IMR-90 (cell line): ENCODE measurements at regions not wholly inside any gene's neighbourhood (a gene's known extent, or its start where the extent isn't known, plus 50 kb on each side); places are given as distances from the start of the nearest gene placed in this dataset.

Source experiments
- ATAC-seq: fragments of 200-7000 bp; cut with Tn5 transposase; 2 replicates; pipeline ENCODE4 v1.9.1; 2020; ENCODE audit warnings: low read depth, mild to moderate bottlenecking, moderate library complexity
- BruUV-seq: library from RNA; stranded (reverse); fragments of 400-500 nt; replicated peaks from 2 replicates; lab custom pipeline; 2021; lab: Mats Ljungman, UMichigan
- CTCF ChIA-PET: fragments of 300-600 bp; formaldehyde crosslinking; extraction: SDS; loops from one replicate; lab custom pipeline; 2021; ENCODE audit warnings: antibody characterized with exemption; lab: Yijun Ruan, JAX
- POLR2A ChIA-PET: fragments of 300-600 bp; sonication (Branson Sonifier 250); formaldehyde crosslinking; loops from one replicate; lab custom pipeline; 2022; ENCODE audit warnings: antibody characterized with exemption; ENCODE audit not compliant: unreplicated experiment; lab: Charles Lee
- DNase-seq: peaks from one replicate; pipeline ENCODE4 v3.0.0; 2013
- H2AFZ ChIP-seq: replicated peaks from 2 replicates; pipeline ENCODE3; 2013; ENCODE audit warnings: low read length, mild to moderate bottlenecking; ENCODE audit not compliant: poor library complexity
- H2AK5ac ChIP-seq: 2 replicates; pipeline ENCODE4 v1.6.1; 2013; ENCODE audit warnings: low read depth, low read length, inconsistent platforms
- H2AK9ac ChIP-seq: replicated peaks from 2 replicates; pipeline ENCODE3; 2013; ENCODE audit warnings: mild to moderate bottlenecking, low read depth, low read length, moderate library complexity; ENCODE audit not compliant: poor library complexity
- H2BK120ac ChIP-seq: 2 replicates; pipeline ENCODE4 v1.6.1; 2013; ENCODE audit warnings: low read depth, low read length, inconsistent platforms
- H2BK15ac ChIP-seq: 3 replicates; pipeline ENCODE4 v1.6.1; 2013; ENCODE audit warnings: low read depth, low read length, inconsistent platforms
- H2BK20ac ChIP-seq: 2 replicates; pipeline ENCODE4 v1.6.1; 2013; ENCODE audit warnings: low read depth, mild to moderate bottlenecking, inconsistent platforms, low read length, moderate library complexity
- H2BK5ac ChIP-seq: 2 replicates; pipeline ENCODE4 v1.6.1; 2013; ENCODE audit warnings: mild to moderate bottlenecking, low read depth, low read length, inconsistent platforms; ENCODE audit not compliant: poor library complexity, severe bottlenecking
- H3K14ac ChIP-seq: replicated peaks from 2 replicates; pipeline ENCODE4 v1.6.1; 2013; ENCODE audit warnings: low read depth, low read length, inconsistent platforms
- H3K18ac ChIP-seq: 2 replicates; pipeline ENCODE4 v1.6.1; 2013; ENCODE audit warnings: low read depth, low read length, control low read depth
- H3K23ac ChIP-seq: 2 replicates; pipeline ENCODE4 v1.6.1; 2013; ENCODE audit warnings: low read depth, low read length, inconsistent platforms
- H3K27ac ChIP-seq: 2 replicates; pipeline ENCODE4 v1.5.1; 2013; ENCODE audit warnings: mild to moderate bottlenecking, control low read depth, low read length; ENCODE audit not compliant: insufficient read depth
- H3K27me3 ChIP-seq: 2 replicates; pipeline ENCODE4 v1.6.1; 2013; ENCODE audit warnings: low read length; ENCODE audit not compliant: control insufficient read depth, insufficient read depth
- H3K36me3 ChIP-seq: 2 replicates; pipeline ENCODE4 v1.6.1; 2013; ENCODE audit warnings: low read length, mixed read lengths; ENCODE audit not compliant: control insufficient read depth, insufficient read depth
- H3K4ac ChIP-seq: 2 replicates; pipeline ENCODE4 v1.6.1; 2013; ENCODE audit warnings: low read depth, low read length, inconsistent platforms
- H3K4me1 ChIP-seq: 2 replicates; pipeline ENCODE4 v1.6.1; 2013; ENCODE audit warnings: low read length, mixed read lengths; ENCODE audit not compliant: control insufficient read depth, insufficient read depth
- H3K4me2 ChIP-seq: 2 replicates; pipeline ENCODE4 v1.6.1; 2013; ENCODE audit warnings: low read depth, mild to moderate bottlenecking, control low read depth, low read length, moderate library complexity
- H3K4me3 ChIP-seq: 2 replicates; pipeline ENCODE4 v1.5.1; 2013; ENCODE audit warnings: low read depth, mild to moderate bottlenecking, control low read depth, low read length, moderate library complexity; ENCODE audit not compliant: insufficient read depth
- H3K56ac ChIP-seq: 2 replicates; pipeline ENCODE4 v1.6.1; 2013; ENCODE audit warnings: low read length, inconsistent platforms; ENCODE audit not compliant: insufficient read depth; ENCODE audit errors: extremely low read depth
- H3K79me1 ChIP-seq, 2 experiments: 2 replicates each; pipeline ENCODE4 v1.6.1; 2013; ENCODE audit warnings: low read length in 2 of 2, inconsistent platforms in 1 of 2, low read depth in 1 of 2
- H3K9ac ChIP-seq: 2 replicates; pipeline ENCODE4 v1.6.1; 2013; ENCODE audit warnings: low read depth, low read length, control low read depth
- H3K9me1 ChIP-seq: 2 replicates; pipeline ENCODE4 v1.6.1; 2013; ENCODE audit warnings: low read length, inconsistent platforms; ENCODE audit not compliant: insufficient read depth
- H3K9me3 ChIP-seq: 2 replicates; pipeline ENCODE4 v1.6.1; 2013; ENCODE audit warnings: low read length; ENCODE audit not compliant: control insufficient read depth, insufficient read depth
- H4K20me1 ChIP-seq: 2 replicates; pipeline ENCODE4 v1.6.1; 2013; ENCODE audit warnings: low read length, inconsistent platforms; ENCODE audit not compliant: insufficient read depth
- H4K5ac ChIP-seq: 2 replicates; pipeline ENCODE4 v1.6.1; 2013; ENCODE audit warnings: mild to moderate bottlenecking, low read depth, low read length, control low read depth
- H4K8ac ChIP-seq, 2 experiments: 2 replicates each; pipeline ENCODE4 v1.6.1; 2013; ENCODE audit warnings: low read depth in 2 of 2, low read length in 2 of 2, control low read depth in 1 of 2, inconsistent platforms in 1 of 2
- H4K91ac ChIP-seq: 2 replicates; pipeline ENCODE4 v1.6.1; 2013; ENCODE audit warnings: low read depth, low read length, inconsistent platforms; ENCODE audit not compliant: insufficient read depth
- CEBPB ChIP-seq: IDR thresholded peaks from 2 replicates; pipeline ENCODE4 v1.6.1; 2012; ENCODE audit warnings: low read depth, low read length, improper control_type of control experiment
- FOS ChIP-seq: fragments of 150-350 bp; IDR thresholded peaks from 2 replicates; pipeline ENCODE4 v1.6.1; 2016; ENCODE audit warnings: low read depth, low read length
- POLR2A ChIP-seq: IDR thresholded peaks from 2 replicates; pipeline ENCODE4 v1.6.1; 2012; ENCODE audit warnings: mild to moderate bottlenecking, low read depth, low read length
- WGBS, 2 experiments: methylation state at CpG; one replicate each; pipeline versions ENCODE4 v1.1.5 to v1.1.7; 2013; ENCODE audit warnings: missing lambda C conversion rate in 2 of 2; ENCODE audit not compliant: insufficient read length in 1 of 2; ENCODE audit errors: extremely low coverage in 2 of 2; 5-methylcytosine and 5-hydroxymethylcytosine counted together
- dilution Hi-C: fragments of 300-500 bp; cut with HindIII; formaldehyde crosslinking; loops from one replicate; pipeline ENCODE4 v1.14.3; 2018; ENCODE audit warnings: low sequenced_read_pairs; ENCODE audit not compliant: unreplicated experiment
- in situ Hi-C: fragments of 300-500 bp; cut with MboI; formaldehyde crosslinking; loops from 3 replicates; pipeline ENCODE4 v1.14.3; 2019; ENCODE audit warnings: low sequenced_read_pairs, inconsistent platforms, mixed read lengths
- intact Hi-C: fragments of 100-400 bp; cut with micrococcal nuclease; formaldehyde crosslinking; loops from 2 replicates; pipeline ENCODE4 v1.10.0; 2022

DNA sequence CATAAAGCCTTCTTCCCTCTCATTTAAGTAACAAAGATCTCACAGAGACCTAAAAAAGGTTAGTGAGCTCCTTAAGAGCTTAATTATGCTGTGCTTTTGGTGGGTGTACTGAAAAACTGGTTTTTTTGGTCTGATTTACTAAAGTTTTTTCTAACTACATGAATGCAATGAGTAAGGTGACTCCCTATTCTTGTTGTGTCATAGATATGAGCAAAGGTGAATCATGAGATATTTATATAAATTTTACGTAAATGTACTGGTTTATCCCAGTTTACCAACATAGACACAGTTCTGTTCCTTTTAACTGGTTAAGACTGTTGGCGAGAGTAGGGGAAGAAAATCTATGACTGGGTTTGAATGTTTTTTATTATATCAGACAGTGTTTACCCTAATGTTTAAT is 250.5 kb downstream of the NR2F1-AS1 start:
- Histone ChIP-seq H4K5ac (no peak overlapping the region), H3K9ac (no peak overlapping the region), H3K4me3 (no peak overlapping the region), H3K36me3 (no peaks in the 10 kb centered on the region), H3K27ac (no peak overlapping the region), H3K27me3 (no peaks in the 10 kb centered on the region), H4K20me1 (no peaks in the 10 kb centered on the region), H3K18ac (no peak overlapping the region), H3K4me1 (no peaks in the 10 kb centered on the region), H2BK5ac (peak overlapping the region; percentile 30), H4K8ac (no peak overlapping the region), H3K9me3 (no peaks in the 10 kb centered on the region), H3K14ac (no peak overlapping the region), H2BK15ac (no peak overlapping the region), H3K23ac (no peak overlapping the region), H2AK5ac (no peak overlapping the region), H3K56ac (no peak overlapping the region), H3K4me2 (no peak overlapping the region), H4K91ac (no peak overlapping the region), H2AFZ (no peak overlapping the region), H2BK20ac (no peak overlapping the region), H2BK120ac (no peak overlapping the region), H3K4ac (no peak overlapping the region), H3K9me1 (no peaks in the 10 kb centered on the region), H2AK9ac (no peak overlapping the region), H3K79me1 (no peaks in the 10 kb centered on the region)
- ChIA-PET CTCF (interaction anchor here (0.6 kb wide), 2 partner anchors 49 to 166 kb away, joined by 3 to 5 read pairs; no protein-coding TSS in a partner anchor), POLR2A (no interaction called here)
- dilution Hi-C loops (no loop called here), in situ Hi-C loops (no loop called here), intact Hi-C loops (no loop called here)
- 0 out of 2 replicates have a peak, but pooled peaks have one; percentile 4 for TF ChIP-seq FOS
- TF ChIP-seq POLR2A = no peak
- TF ChIP-seq CEBPB = peak; percentile 34; the same call in 1 of the 2 replicates
- DNase-seq = peak; percentile 79
- ATAC-seq = no peak
- no CpG with 5 or more reads among the region's 2 CpGs for WGBS, 2 experiments
- BruUV-seq = no TSS peak
